ENCODE measurements at regions not wholly inside any gene's neighbourhood (a gene's known extent, or its start where the extent isn't known, plus 50 kb on each side); places are given as distances from the start of the nearest gene placed in this dataset.

GRCh38 chr5:143676802-143677201, 135.2 kb upstream of the HMHB1 start:
- DNase-seq (ENCODE audit: low spot score): no peak
- TF ChIP-seq CTCF (IDR thresholded peaks at IDR 0.05; ENCODE audit: extremely low read depth, missing control alignments): no peak

GRCh38 chr5:143674469-143674786, 137.5 kb upstream of the HMHB1 start:
- DNase-seq (ENCODE audit: low spot score): no peak
- TF ChIP-seq CTCF (IDR thresholded peaks at IDR 0.05; ENCODE audit: extremely low read depth, missing control alignments): no peak

- no peak for DNase-seq (ENCODE audit: low spot score)
Measured at GRCh38 chr5:143673676-143674468, 138.1 kb upstream of the HMHB1 start.

GRCh38 chr5:143672806-143673205, 139.2 kb upstream of the HMHB1 start:
- DNase-seq (ENCODE audit: low spot score): no peak
- TF ChIP-seq CTCF (IDR thresholded peaks at IDR 0.05; ENCODE audit: extremely low read depth, missing control alignments): no peak

More at GRCh38 chr5:143673676-143674468, 138.1 kb upstream of the HMHB1 start:
- TF ChIP-seq CTCF (IDR thresholded peaks at IDR 0.05; ENCODE audit: extremely low read depth, missing control alignments): no peak

- no peak for TF ChIP-seq CTCF (IDR thresholded peaks at IDR 0.05; ENCODE audit: extremely low read depth, missing control alignments)
- DNase-seq (ENCODE audit: low spot score): no peak
Measured at GRCh38 chr5:143671674-143672569, 140.0 kb upstream of the HMHB1 start.

GRCh38 chr5:143671021-143671420, 140.9 kb upstream of the HMHB1 start:
- DNase-seq (ENCODE audit: low spot score): no peak
- TF ChIP-seq CTCF (IDR thresholded peaks at IDR 0.05; ENCODE audit: extremely low read depth, missing control alignments): no peak

GRCh38 chr5:143665866-143666265, 146.1 kb upstream of the HMHB1 start:
- no peak for TF ChIP-seq CTCF (IDR thresholded peaks at IDR 0.05; ENCODE audit: extremely low read depth, missing control alignments)

More at GRCh38 chr5:143665866-143666265, 146.1 kb upstream of the HMHB1 start:
- DNase-seq (ENCODE audit: low spot score): no peak

All from GM20000 (cell line).